K562 (cell line): ENCODE measurements at regions not wholly inside any gene's neighbourhood (a gene's known extent, or its start where the extent isn't known, plus 50 kb on each side); places are given as distances from the start of the nearest gene placed in this dataset.

Experiments used
- ATAC-seq: fragments of 200-7000 bp; cut with Tn5 transposase; 3 replicates; pipeline ENCODE4 v1.9.1; 2020; ENCODE audit warnings: moderate library complexity
- BruUV-seq: library from RNA; stranded (reverse); fragments of 400-500 nt; replicated peaks from 2 replicates; lab custom pipeline; 2021; lab: Mats Ljungman, UMichigan
- CTCF ChIA-PET: fragments of 300-600 bp; formaldehyde crosslinking; extraction: SDS; loops from one replicate; lab custom pipeline; 2021; ENCODE audit warnings: low intra/inter-chr PET ratio; lab: Yijun Ruan, JAX
- POLR2A ChIA-PET: fragments of 300-600, 350-650 bp; sonication (Branson Sonifier 250); formaldehyde crosslinking; extraction: SDS; loops from one replicate; lab custom pipeline; 2021; ENCODE audit warnings: antibody characterized with exemption, inconsistent platforms; lab: Yijun Ruan, JAX
- DNase-seq, 4 experiments: peaks; one replicate each; pipeline versions ENCODE4 v3.0.0 to v3.0.0-alpha.2; 2011 to 2018; ENCODE audit warnings: low spot score in 3 of 4, mixed read lengths in 3 of 4; ENCODE audit errors: extremely low read depth in 1 of 4
- FAIRE-seq: peaks from 2 replicates; lab custom pipeline; 2011; peaks lifted over from hg19 to GRCh38; lab: Jason Lieb, UNC
- H2AFZ ChIP-seq: 2 replicates; pipeline ENCODE4 v1.6.0; 2011; ENCODE audit warnings: low read depth, low read length, control low read depth, inconsistent platforms
- H3K27ac ChIP-seq: fragments of 200-600 bp; 3 replicates; pipeline ENCODE4 v1.8.0; 2011; ENCODE audit warnings: low read depth, mild to moderate bottlenecking, control low read depth, inconsistent platforms, low read length, moderate library complexity, mixed read lengths; ENCODE audit errors: extremely low read depth
- H3K27me3 ChIP-seq, 2 experiments: fragments of 300-600 bp in 1 of 2; 2 replicates in 1 of 2; 3 replicates in 1 of 2; pipeline versions ENCODE4 v1.6.0 to v1.8.0; 2011; ENCODE audit warnings: inconsistent platforms in 2 of 2, low read length in 2 of 2, mild to moderate bottlenecking in 1 of 2, mixed read lengths in 1 of 2, moderate library complexity in 1 of 2; ENCODE audit not compliant: control insufficient read depth in 2 of 2, insufficient read depth in 2 of 2
- H3K36me3 ChIP-seq: fragments of 300-600 bp; 3 replicates; pipeline ENCODE4 v1.8.0; 2011; ENCODE audit warnings: mild to moderate bottlenecking, low read length, inconsistent platforms; ENCODE audit not compliant: control insufficient read depth, insufficient read depth
- H3K4me1 ChIP-seq, 2 experiments: fragments of 200-600 bp in 1 of 2; replicated peaks in 1 of 2; 2 replicates in 1 of 2; 3 replicates in 1 of 2; pipeline versions ENCODE4 v1.5.1 to v1.8.0; 2011; ENCODE audit warnings: inconsistent platforms in 2 of 2, low read length in 2 of 2, mild to moderate bottlenecking in 1 of 2, mixed read lengths in 1 of 2, moderate library complexity in 1 of 2; ENCODE audit not compliant: control insufficient read depth in 2 of 2, insufficient read depth in 2 of 2
- H3K4me2 ChIP-seq: 2 replicates; pipeline ENCODE4 v1.6.1; 2011; ENCODE audit warnings: low read length, control low read depth, inconsistent platforms, mixed read lengths; ENCODE audit not compliant: insufficient read depth
- H3K4me3 ChIP-seq: fragments of 200-600 bp; sonication (generic), shearing (Covaris generic); 2 replicates; pipeline ENCODE4 v1.5.1; 2016; ENCODE audit warnings: control low read depth, inconsistent platforms
- H3K79me2 ChIP-seq: fragments of 200-600 bp; 3 replicates; pipeline ENCODE4 v1.8.0; 2011; ENCODE audit warnings: low read length, inconsistent platforms; ENCODE audit not compliant: control insufficient read depth, insufficient read depth
- H3K9ac ChIP-seq, 2 experiments: 2 replicates each; pipeline versions ENCODE4 v1.6.0 to v1.6.1; 2011; ENCODE audit warnings: low read depth in 2 of 2, low read length in 2 of 2, control low read depth in 1 of 2, inconsistent platforms in 1 of 2, mild to moderate bottlenecking in 1 of 2, mixed read lengths in 1 of 2; ENCODE audit not compliant: insufficient read depth in 1 of 2
- H3K9me1 ChIP-seq: one replicate; pipeline ENCODE4 v1.6.0; 2011; ENCODE audit warnings: inconsistent platforms, mild to moderate bottlenecking, low read length, moderate library complexity; ENCODE audit not compliant: control insufficient read depth, insufficient read depth
- H3K9me3 ChIP-seq: replicated peaks from 2 replicates; pipeline ENCODE4 v1.5.1; 2011; ENCODE audit warnings: low read depth, low read length, inconsistent platforms; ENCODE audit not compliant: control insufficient read depth, insufficient read depth
- H4K20me1 ChIP-seq: replicated peaks from 2 replicates; pipeline ENCODE4 v1.6.1; 2011; ENCODE audit warnings: low read length, inconsistent platforms, mixed read lengths; ENCODE audit not compliant: control insufficient read depth, insufficient read depth
- CHD1 ChIP-seq: fragments of 200-600 bp; sonication (generic); IDR thresholded peaks from one replicate; pipeline ENCODE4 v1.6.1; 2012; ENCODE audit warnings: mild to moderate bottlenecking, moderate library complexity, low read length, inconsistent platforms
- EGR1 ChIP-seq: fragments of 450-650 bp; conservative IDR thresholded peaks from 2 replicates; pipeline ENCODE4 v1.6.1; 2017; ENCODE audit warnings: mild to moderate bottlenecking
- ELF1 ChIP-seq: fragments of 200-800 bp; sonication (Bioruptor generic); IDR thresholded peaks from 2 replicates; pipeline ENCODE4 v1.6.1; 2016; ENCODE audit warnings: missing genetic modification characterization, missing compliant biosample characterization
- SRSF7 ChIP-seq: fragments of 200-400 bp; formaldehyde crosslinking; optimal IDR thresholded peaks from 2 replicates; pipeline ENCODE3; 2017; ENCODE audit warnings: mild to moderate bottlenecking, low read depth, low read length
- YY1 ChIP-seq, 3 experiments: IDR thresholded peaks; 2 replicates each; pipeline ENCODE4 v1.6.1; 2011; ENCODE audit warnings: low read length in 2 of 3, mild to moderate bottlenecking in 2 of 3, moderate library complexity in 2 of 3, borderline replicate concordance in 1 of 3, control low read depth in 1 of 3, low read depth in 1 of 3; ENCODE audit not compliant: insufficient read depth in 3 of 3, insufficient replicate concordance in 2 of 3, control insufficient read depth in 1 of 3, insufficient read length in 1 of 3; ENCODE audit errors: extremely low read depth in 1 of 3
- WGBS: fragments of 100-300 bp; shearing (Covaris generic); methylation state at CpG from one replicate; pipeline ENCODE4 v1.1.6; 2016; ENCODE audit warnings: low coverage, mixed read lengths; ENCODE audit not compliant: insufficient coverage; ENCODE audit errors: missing lambda C conversion rate; 5-methylcytosine and 5-hydroxymethylcytosine counted together
- in situ Hi-C: fragments of 300-500 bp; cut with MboI; formaldehyde crosslinking; loops from 4 replicates; pipeline ENCODE4 v1.15.0; 2018; ENCODE audit warnings: inconsistent platforms, mixed read lengths
- intact Hi-C: fragments of 100-400 bp; cut with micrococcal nuclease; formaldehyde crosslinking; loops from 2 replicates; pipeline ENCODE4 v1.14.2; 2022
- TF ChIP-seq, protein P1 (sequence below): fragments of 450-650 bp; conservative IDR thresholded peaks from 2 replicates; pipeline ENCODE4 v1.6.1; 2016; ENCODE audit warnings: missing genetic modification characterization, low read depth, mild to moderate bottlenecking, missing compliant biosample characterization, moderate library complexity
- TF ChIP-seq, protein P2 (sequence below): fragments of 450-650 bp; formaldehyde crosslinking; IDR thresholded peaks from 2 replicates; pipeline ENCODE4 v1.4.0; 2020; ENCODE audit warnings: mild to moderate bottlenecking, moderate library complexity
- TF ChIP-seq, protein P3 (sequence below): sonication (generic); formaldehyde crosslinking; IDR thresholded peaks from 2 replicates; pipeline ENCODE4 v1.8.1; 2023; ENCODE audit warnings: missing genetic modification reagents, mild to moderate bottlenecking, borderline replicate concordance
- TF ChIP-seq, protein P4 (sequence below): fragments of 150-350 bp; conservative IDR thresholded peaks from 2 replicates; pipeline ENCODE4 v1.6.1; 2014; ENCODE audit warnings: low read length

- no peak for ATAC-seq
- no TSS peak for BruUV-seq
- DNase-seq = no peak
- H3K4me3 ChIP-seq = no peak overlapping the region
- H3K9me1 ChIP-seq = no peaks in the 10 kb centered on the region
- H3K27ac ChIP-seq = no peak overlapping the region
- H3K36me3 ChIP-seq = no peaks in the 10 kb centered on the region
- H3K9me3 ChIP-seq = no peaks in the 10 kb centered on the region
- H3K79me2 ChIP-seq = no peaks in the 10 kb centered on the region
- H4K20me1 ChIP-seq = peaks cover 6% of the 10 kb centered on the region; the same call in 1 of the 2 replicates
- in situ Hi-C loops = no loop called here
- peaks cover 4 to 5% of the 10 kb centered on the region in 2 experiments; a peak in 3 of 5 replicates for H3K4me1 ChIP-seq
- intact Hi-C loops = no loop called here
- no peak overlapping the region for H3K4me2 ChIP-seq
- no peak for FAIRE-seq
- H3K27me3 ChIP-seq = peaks cover 0 to 20% of the 10 kb centered on the region in 2 experiments; a peak in 2 of 5 replicates
- TF ChIP-seq EGR1 = no peak
- TF ChIP-seq, protein P1, sequence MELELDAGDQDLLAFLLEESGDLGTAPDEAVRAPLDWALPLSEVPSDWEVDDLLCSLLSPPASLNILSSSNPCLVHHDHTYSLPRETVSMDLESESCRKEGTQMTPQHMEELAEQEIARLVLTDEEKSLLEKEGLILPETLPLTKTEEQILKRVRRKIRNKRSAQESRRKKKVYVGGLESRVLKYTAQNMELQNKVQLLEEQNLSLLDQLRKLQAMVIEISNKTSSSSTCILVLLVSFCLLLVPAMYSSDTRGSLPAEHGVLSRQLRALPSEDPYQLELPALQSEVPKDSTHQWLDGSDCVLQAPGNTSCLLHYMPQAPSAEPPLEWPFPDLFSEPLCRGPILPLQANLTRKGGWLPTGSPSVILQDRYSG (tag) = no peak
- no peak for TF ChIP-seq ELF1 (tag)
- no peak for TF ChIP-seq CHD1
- TF ChIP-seq, protein P2, sequence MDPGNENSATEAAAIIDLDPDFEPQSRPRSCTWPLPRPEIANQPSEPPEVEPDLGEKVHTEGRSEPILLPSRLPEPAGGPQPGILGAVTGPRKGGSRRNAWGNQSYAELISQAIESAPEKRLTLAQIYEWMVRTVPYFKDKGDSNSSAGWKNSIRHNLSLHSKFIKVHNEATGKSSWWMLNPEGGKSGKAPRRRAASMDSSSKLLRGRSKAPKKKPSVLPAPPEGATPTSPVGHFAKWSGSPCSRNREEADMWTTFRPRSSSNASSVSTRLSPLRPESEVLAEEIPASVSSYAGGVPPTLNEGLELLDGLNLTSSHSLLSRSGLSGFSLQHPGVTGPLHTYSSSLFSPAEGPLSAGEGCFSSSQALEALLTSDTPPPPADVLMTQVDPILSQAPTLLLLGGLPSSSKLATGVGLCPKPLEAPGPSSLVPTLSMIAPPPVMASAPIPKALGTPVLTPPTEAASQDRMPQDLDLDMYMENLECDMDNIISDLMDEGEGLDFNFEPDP (CRISPR knock-in tag) = no peak
- no peak for TF ChIP-seq SRSF7
- no peak for TF ChIP-seq YY1 (IDR thresholded peaks at IDR 0.05; ENCODE audit: borderline replicate concordance in 1 of 3, control insufficient read depth in 1 of 3, extremely low read depth in 1 of 3, insufficient read depth in 3 of 3, insufficient read length in 1 of 3, insufficient replicate concordance in 2 of 3, low read depth in 1 of 3, low read length in 2 of 3)
- TF ChIP-seq, protein P3, sequence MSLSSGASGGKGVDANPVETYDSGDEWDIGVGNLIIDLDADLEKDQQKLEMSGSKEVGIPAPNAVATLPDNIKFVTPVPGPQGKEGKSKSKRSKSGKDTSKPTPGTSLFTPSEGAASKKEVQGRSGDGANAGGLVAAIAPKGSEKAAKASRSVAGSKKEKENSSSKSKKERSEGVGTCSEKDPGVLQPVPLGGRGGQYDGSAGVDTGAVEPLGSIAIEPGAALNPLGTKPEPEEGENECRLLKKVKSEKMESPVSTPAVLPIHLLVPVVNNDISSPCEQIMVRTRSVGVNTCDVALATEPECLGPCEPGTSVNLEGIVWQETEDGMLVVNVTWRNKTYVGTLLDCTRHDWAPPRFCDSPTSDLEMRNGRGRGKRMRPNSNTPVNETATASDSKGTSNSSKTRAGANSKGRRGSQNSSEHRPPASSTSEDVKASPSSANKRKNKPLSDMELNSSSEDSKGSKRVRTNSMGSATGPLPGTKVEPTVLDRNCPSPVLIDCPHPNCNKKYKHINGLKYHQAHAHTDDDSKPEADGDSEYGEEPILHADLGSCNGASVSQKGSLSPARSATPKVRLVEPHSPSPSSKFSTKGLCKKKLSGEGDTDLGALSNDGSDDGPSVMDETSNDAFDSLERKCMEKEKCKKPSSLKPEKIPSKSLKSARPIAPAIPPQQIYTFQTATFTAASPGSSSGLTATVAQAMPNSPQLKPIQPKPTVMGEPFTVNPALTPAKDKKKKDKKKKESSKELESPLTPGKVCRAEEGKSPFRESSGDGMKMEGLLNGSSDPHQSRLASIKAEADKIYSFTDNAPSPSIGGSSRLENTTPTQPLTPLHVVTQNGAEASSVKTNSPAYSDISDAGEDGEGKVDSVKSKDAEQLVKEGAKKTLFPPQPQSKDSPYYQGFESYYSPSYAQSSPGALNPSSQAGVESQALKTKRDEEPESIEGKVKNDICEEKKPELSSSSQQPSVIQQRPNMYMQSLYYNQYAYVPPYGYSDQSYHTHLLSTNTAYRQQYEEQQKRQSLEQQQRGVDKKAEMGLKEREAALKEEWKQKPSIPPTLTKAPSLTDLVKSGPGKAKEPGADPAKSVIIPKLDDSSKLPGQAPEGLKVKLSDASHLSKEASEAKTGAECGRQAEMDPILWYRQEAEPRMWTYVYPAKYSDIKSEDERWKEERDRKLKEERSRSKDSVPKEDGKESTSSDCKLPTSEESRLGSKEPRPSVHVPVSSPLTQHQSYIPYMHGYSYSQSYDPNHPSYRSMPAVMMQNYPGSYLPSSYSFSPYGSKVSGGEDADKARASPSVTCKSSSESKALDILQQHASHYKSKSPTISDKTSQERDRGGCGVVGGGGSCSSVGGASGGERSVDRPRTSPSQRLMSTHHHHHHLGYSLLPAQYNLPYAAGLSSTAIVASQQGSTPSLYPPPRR = no peak
- TF ChIP-seq, protein P4, sequence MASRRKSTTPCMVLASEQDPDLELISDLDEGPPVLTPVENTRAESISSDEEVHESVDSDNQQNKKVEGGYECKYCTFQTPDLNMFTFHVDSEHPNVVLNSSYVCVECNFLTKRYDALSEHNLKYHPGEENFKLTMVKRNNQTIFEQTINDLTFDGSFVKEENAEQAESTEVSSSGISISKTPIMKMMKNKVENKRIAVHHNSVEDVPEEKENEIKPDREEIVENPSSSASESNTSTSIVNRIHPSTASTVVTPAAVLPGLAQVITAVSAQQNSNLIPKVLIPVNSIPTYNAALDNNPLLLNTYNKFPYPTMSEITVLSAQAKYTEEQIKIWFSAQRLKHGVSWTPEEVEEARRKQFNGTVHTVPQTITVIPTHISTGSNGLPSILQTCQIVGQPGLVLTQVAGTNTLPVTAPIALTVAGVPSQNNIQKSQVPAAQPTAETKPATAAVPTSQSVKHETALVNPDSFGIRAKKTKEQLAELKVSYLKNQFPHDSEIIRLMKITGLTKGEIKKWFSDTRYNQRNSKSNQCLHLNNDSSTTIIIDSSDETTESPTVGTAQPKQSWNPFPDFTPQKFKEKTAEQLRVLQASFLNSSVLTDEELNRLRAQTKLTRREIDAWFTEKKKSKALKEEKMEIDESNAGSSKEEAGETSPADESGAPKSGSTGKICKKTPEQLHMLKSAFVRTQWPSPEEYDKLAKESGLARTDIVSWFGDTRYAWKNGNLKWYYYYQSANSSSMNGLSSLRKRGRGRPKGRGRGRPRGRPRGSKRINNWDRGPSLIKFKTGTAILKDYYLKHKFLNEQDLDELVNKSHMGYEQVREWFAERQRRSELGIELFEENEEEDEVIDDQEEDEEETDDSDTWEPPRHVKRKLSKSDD = no peak
- WGBS = 7% methylated on average over 7 of the region's 10 CpGs
- POLR2A ChIA-PET = no interaction called here
- CTCF ChIA-PET = no interaction called here
- H2AFZ ChIP-seq = no peak overlapping the region
- no peak overlapping the region for H3K9ac ChIP-seq
Measured at GRCh38 chr3:127412578-127413317, 124.9 kb upstream of the PRR20G start.
